ENCODE measurements at regions not wholly inside any gene's neighbourhood (a gene's known extent, or its start where the extent isn't known, plus 50 kb on each side); places are given as distances from the start of the nearest gene placed in this dataset.

DNA sequence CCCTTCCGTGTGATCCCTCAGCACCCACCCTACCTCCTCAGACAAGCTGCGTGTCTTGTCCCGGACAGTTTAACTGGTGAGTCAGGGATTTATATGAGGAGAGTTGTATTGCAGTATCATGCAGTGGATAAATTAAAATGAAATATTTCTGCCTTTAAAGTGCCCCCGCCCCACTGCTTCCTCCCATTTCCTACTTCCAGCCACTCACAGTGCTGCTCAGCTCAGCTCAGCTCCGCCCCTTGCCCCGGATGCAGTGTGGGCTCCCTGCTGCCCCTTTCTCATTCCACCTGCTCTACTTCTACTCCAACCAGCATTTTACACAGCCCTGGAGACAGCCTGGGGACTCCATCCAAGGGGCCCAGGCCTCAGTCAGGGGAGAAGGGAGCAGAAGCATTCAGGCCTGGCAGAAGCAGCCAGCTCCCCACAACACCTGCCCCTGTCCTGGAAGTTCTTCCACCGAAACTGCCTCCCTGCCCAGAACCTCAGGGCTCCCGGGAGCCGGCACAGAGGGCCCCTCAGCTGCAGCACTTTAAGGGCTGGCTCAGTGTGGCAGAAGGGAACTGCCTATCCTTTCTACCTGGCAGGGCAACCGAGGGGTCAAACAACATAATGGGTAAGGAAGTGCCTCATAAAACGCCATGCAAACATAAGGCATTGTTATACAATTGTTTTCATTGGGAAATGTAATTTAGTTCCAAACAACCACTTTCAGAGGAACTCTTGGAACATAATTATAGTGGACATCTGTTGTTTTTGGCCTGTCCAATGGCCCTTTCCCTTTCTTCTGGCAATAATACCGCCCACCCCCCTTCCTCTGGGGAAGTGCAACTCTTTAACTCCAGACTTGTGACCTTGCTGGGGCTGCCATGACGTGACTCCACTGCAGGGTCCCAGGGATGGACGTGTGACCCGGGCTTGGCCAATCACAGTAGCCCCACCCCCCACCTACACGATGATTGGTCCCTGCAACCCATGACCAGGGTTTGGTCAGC lies 102.3 kb downstream of the LIPG start:
- TF ChIP-seq, protein P1, sequence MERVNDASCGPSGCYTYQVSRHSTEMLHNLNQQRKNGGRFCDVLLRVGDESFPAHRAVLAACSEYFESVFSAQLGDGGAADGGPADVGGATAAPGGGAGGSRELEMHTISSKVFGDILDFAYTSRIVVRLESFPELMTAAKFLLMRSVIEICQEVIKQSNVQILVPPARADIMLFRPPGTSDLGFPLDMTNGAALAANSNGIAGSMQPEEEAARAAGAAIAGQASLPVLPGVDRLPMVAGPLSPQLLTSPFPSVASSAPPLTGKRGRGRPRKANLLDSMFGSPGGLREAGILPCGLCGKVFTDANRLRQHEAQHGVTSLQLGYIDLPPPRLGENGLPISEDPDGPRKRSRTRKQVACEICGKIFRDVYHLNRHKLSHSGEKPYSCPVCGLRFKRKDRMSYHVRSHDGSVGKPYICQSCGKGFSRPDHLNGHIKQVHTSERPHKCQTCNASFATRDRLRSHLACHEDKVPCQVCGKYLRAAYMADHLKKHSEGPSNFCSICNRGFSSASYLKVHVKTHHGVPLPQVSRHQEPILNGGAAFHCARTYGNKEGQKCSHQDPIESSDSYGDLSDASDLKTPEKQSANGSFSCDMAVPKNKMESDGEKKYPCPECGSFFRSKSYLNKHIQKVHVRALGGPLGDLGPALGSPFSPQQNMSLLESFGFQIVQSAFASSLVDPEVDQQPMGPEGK (CRISPR knock-in tag; IDR thresholded peaks at IDR 0.05; ENCODE audit: borderline replicate concordance) = no peak
- TF ChIP-seq ZC3H10 (CRISPR knock-in tag; IDR thresholded peaks at IDR 0.05) (no peak), ZNF70 (CRISPR knock-in tag; IDR thresholded peaks at IDR 0.05) (no peak), TOX (CRISPR knock-in tag; IDR thresholded peaks at IDR 0.05; ENCODE audit: borderline replicate concordance) (no peak), SNAI2 (CRISPR knock-in tag; IDR thresholded peaks at IDR 0.05) (no peak), PPARA (CRISPR knock-in tag; IDR thresholded peaks at IDR 0.05; ENCODE audit: borderline replicate concordance) (no peak), BACH2 (CRISPR knock-in tag; IDR thresholded peaks at IDR 0.05; ENCODE audit: borderline replicate concordance) (no peak), ESRRG (CRISPR knock-in tag; IDR thresholded peaks at IDR 0.05) (no peak), ISL1 (CRISPR knock-in tag; IDR thresholded peaks at IDR 0.05) (no peak), ZNF565 (CRISPR knock-in tag; conservative IDR thresholded peaks at IDR 0.05; ENCODE audit: low read depth) (no peak)
- TF ChIP-seq, protein P2, sequence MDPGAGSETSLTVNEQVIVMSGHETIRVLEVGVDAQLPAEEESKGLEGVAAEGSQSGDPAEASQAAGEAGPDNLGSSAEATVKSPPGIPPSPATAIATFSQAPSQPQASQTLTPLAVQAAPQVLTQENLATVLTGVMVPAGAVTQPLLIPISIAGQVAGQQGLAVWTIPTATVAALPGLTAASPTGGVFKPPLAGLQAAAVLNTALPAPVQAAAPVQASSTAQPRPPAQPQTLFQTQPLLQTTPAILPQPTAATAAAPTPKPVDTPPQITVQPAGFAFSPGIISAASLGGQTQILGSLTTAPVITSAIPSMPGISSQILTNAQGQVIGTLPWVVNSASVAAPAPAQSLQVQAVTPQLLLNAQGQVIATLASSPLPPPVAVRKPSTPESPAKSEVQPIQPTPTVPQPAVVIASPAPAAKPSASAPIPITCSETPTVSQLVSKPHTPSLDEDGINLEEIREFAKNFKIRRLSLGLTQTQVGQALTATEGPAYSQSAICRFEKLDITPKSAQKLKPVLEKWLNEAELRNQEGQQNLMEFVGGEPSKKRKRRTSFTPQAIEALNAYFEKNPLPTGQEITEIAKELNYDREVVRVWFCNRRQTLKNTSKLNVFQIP (CRISPR knock-in tag; IDR thresholded peaks at IDR 0.05; ENCODE audit: borderline replicate concordance, low read depth) = no peak
- ATAC-seq = peak; percentile 19; the same call in 1 of the 3 replicates

DNA sequence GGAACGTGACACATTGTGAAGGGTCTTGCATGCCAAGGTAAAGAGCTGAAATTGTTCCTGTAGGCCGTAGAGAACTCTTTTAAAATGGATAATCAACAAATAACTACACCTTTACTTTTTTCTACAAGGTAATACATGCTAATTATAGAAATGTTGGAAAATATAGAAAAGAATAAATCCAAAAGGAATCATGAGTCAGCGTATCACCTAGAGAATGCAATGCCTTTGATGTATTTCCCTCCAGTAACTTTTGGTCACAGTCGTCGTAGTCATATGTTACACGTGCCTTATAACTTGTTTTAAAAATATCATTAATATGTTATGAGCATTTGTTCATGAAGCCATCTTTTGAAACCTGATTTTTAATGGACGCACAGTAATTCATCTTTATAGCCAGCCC lies 100.6 kb downstream of the LIPG start:
- no peak for TF ChIP-seq ZNF70 (CRISPR knock-in tag; IDR thresholded peaks at IDR 0.05)
- TF ChIP-seq OSR1 (CRISPR knock-in tag; IDR thresholded peaks at IDR 0.05) = no peak
- no peak for TF ChIP-seq CSDC2 (CRISPR knock-in tag; IDR thresholded peaks at IDR 0.05)
- TF ChIP-seq ARNTL (CRISPR knock-in tag; IDR thresholded peaks at IDR 0.05; ENCODE audit: borderline replicate concordance, low read depth) = no peak
- ATAC-seq = no peak

DNA sequence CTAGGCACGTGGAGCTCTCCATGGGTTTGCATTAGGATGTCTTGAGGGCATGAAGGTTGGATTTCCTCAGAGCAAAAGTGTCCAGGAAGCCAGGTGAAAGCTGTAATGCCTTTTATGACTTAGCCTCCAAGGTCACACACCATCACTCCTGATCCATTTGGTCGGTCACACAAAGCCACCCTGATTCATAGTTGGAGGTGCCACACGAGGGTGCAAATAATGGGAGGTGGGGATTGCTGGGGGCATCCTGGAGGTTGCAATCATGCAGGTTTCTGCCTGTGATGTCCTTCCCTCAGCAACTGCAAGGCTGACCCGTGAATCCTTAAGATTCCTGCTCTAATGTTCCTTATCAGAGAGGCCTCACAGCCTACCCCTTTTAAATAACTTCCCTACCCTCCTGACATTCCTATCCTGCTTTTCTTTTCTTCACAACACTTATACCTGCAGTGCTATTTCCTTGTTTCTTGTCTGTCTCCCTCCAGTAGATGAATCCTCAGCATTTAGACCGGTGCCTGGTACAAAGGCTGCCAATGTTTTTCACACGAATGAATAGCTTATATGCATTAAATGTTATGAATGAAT lies 97.1 kb downstream of the LIPG start:
- TF ChIP-seq, protein P3, sequence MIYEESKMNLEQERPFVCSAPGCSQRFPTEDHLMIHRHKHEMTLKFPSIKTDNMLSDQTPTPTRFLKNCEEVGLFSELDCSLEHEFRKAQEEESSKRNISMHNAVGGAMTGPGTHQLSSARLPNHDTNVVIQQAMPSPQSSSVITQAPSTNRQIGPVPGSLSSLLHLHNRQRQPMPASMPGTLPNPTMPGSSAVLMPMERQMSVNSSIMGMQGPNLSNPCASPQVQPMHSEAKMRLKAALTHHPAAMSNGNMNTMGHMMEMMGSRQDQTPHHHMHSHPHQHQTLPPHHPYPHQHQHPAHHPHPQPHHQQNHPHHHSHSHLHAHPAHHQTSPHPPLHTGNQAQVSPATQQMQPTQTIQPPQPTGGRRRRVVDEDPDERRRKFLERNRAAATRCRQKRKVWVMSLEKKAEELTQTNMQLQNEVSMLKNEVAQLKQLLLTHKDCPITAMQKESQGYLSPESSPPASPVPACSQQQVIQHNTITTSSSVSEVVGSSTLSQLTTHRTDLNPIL (CRISPR knock-in tag; IDR thresholded peaks at IDR 0.05; ENCODE audit: low read depth) = no peak
- ATAC-seq = no peak

DNA sequence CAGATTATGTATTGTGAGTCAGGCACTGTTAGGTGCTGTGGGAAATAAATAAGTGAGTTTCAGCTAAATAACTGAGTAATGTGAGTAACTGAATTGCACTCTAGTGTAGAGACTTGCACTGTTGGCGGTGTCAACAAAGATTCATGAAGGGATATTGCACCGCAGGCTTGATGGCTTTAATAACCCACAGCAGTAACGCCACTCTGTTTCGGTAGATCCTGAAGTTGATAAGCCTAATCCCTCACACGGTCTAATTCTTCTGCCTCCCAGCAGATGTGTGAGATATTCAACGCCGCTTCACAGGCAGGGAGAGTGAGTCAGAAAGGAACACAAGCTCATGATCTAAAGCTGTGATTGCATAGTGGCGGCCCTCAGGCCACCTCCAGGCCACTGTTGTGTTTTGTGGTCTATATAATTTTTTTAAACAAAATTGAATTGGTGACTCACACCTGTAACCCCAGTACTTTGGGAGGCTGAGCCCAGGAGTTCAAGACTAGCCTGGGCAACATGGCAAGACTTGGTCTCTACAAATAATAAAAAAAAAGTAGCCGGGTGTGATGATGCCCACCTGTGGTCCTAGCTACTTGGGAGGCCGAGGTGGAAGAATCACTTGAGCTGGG lies 94.3 kb downstream of the LIPG start:
- peak; percentile 56; the same call in 2 of the 3 replicates for ATAC-seq
- TF ChIP-seq CSDC2 (CRISPR knock-in tag; IDR thresholded peaks at IDR 0.05) (no peak), SNAI2 (CRISPR knock-in tag; IDR thresholded peaks at IDR 0.05) (no peak), RARB (CRISPR knock-in tag; IDR thresholded peaks at IDR 0.05) (no peak), ARNTL (CRISPR knock-in tag; IDR thresholded peaks at IDR 0.05; ENCODE audit: borderline replicate concordance, low read depth) (no peak), ZNF8 (CRISPR knock-in tag; IDR thresholded peaks at IDR 0.05) (no peak), TOX (CRISPR knock-in tag; IDR thresholded peaks at IDR 0.05; ENCODE audit: borderline replicate concordance) (no peak), ESRRG (CRISPR knock-in tag; IDR thresholded peaks at IDR 0.05) (no peak), PPARA (CRISPR knock-in tag; IDR thresholded peaks at IDR 0.05; ENCODE audit: borderline replicate concordance) (no peak), OSR1 (CRISPR knock-in tag; IDR thresholded peaks at IDR 0.05) (no peak), ZNF565 (CRISPR knock-in tag; conservative IDR thresholded peaks at IDR 0.05; ENCODE audit: low read depth) (no peak), ZFP30 (CRISPR knock-in tag; IDR thresholded peaks at IDR 0.05) (no peak), BACH2 (CRISPR knock-in tag; IDR thresholded peaks at IDR 0.05; ENCODE audit: borderline replicate concordance) (no peak), TCF4 (CRISPR knock-in tag; IDR thresholded peaks at IDR 0.05; ENCODE audit: borderline replicate concordance) (no peak), ZNF70 (CRISPR knock-in tag; IDR thresholded peaks at IDR 0.05) (no peak), ZC3H10 (CRISPR knock-in tag; IDR thresholded peaks at IDR 0.05) (no peak), ZFP3 (CRISPR knock-in tag; IDR thresholded peaks at IDR 0.05) (no peak)
- TF ChIP-seq, protein P4, sequence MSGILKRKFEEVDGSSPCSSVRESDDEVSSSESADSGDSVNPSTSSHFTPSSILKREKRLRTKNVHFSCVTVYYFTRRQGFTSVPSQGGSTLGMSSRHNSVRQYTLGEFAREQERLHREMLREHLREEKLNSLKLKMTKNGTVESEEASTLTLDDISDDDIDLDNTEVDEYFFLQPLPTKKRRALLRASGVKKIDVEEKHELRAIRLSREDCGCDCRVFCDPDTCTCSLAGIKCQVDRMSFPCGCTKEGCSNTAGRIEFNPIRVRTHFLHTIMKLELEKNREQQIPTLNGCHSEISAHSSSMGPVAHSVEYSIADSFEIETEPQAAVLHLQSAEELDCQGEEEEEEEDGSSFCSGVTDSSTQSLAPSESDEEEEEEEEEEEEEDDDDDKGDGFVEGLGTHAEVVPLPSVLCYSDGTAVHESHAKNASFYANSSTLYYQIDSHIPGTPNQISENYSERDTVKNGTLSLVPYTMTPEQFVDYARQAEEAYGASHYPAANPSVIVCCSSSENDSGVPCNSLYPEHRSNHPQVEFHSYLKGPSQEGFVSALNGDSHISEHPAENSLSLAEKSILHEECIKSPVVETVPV (CRISPR knock-in tag; IDR thresholded peaks at IDR 0.05) = no peak
- TF ChIP-seq, protein P1 (CRISPR knock-in tag; IDR thresholded peaks at IDR 0.05; ENCODE audit: borderline replicate concordance) = no peak
- TF ChIP-seq, protein P5, sequence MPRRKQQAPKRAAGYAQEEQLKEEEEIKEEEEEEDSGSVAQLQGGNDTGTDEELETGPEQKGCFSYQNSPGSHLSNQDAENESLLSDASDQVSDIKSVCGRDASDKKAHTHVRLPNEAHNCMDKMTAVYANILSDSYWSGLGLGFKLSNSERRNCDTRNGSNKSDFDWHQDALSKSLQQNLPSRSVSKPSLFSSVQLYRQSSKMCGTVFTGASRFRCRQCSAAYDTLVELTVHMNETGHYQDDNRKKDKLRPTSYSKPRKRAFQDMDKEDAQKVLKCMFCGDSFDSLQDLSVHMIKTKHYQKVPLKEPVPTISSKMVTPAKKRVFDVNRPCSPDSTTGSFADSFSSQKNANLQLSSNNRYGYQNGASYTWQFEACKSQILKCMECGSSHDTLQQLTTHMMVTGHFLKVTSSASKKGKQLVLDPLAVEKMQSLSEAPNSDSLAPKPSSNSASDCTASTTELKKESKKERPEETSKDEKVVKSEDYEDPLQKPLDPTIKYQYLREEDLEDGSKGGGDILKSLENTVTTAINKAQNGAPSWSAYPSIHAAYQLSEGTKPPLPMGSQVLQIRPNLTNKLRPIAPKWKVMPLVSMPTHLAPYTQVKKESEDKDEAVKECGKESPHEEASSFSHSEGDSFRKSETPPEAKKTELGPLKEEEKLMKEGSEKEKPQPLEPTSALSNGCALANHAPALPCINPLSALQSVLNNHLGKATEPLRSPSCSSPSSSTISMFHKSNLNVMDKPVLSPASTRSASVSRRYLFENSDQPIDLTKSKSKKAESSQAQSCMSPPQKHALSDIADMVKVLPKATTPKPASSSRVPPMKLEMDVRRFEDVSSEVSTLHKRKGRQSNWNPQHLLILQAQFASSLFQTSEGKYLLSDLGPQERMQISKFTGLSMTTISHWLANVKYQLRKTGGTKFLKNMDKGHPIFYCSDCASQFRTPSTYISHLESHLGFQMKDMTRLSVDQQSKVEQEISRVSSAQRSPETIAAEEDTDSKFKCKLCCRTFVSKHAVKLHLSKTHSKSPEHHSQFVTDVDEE (CRISPR knock-in tag; IDR thresholded peaks at IDR 0.05) = no peak

All from SK-N-SH treated with all-trans-retinoic acid at 6 μM for 48 hours (cell line).